ENCODE measurements at regions not wholly inside any gene's neighbourhood (a gene's known extent, or its start where the extent isn't known, plus 50 kb on each side); places are given as distances from the start of the nearest gene placed in this dataset.

GRCh38 chr18:56488739-56489138, 149.7 kb downstream of the TXNL1 start (continued):
- TF ChIP-seq FOSL1 (IDR thresholded peaks at IDR 0.05; ENCODE audit: insufficient read depth, low read depth, low read length) (no peak), CREB1 (IDR thresholded peaks at IDR 0.05) (no peak), PHF8 (conservative IDR thresholded peaks at IDR 0.05; ENCODE audit: low read depth, low read length) (no peak)

Data from H1 (cell line).